Uterus (tissue), 2 donors: ENCODE measurements at regions not wholly inside any gene's neighbourhood (a gene's known extent, or its start where the extent isn't known, plus 50 kb on each side); places are given as distances from the start of the nearest gene placed in this dataset.

Source experiments
- POLR2A ChIP-seq, 2 donors: fragments of 450-650 bp; IDR thresholded peaks; one replicate each; pipeline ENCODE4 v1.6.1; 2016; ENCODE audit warnings: antibody characterized with exemption in 2 of 2, mild to moderate bottlenecking in 1 of 2, moderate library complexity in 1 of 2
- TF ChIP-seq, protein P1 (sequence below), 4 experiments: fragments of 200-600 bp in 2 of 4; fragments of 450-650 bp in 2 of 4; sonication (generic) in 2 of 4; IDR thresholded peaks; one replicate each; pipeline ENCODE4 v1.5.1; 2016 to 2019; ENCODE audit warnings: antibody characterized with exemption in 4 of 4, mild to moderate bottlenecking in 2 of 4, moderate library complexity in 1 of 4

DNA sequence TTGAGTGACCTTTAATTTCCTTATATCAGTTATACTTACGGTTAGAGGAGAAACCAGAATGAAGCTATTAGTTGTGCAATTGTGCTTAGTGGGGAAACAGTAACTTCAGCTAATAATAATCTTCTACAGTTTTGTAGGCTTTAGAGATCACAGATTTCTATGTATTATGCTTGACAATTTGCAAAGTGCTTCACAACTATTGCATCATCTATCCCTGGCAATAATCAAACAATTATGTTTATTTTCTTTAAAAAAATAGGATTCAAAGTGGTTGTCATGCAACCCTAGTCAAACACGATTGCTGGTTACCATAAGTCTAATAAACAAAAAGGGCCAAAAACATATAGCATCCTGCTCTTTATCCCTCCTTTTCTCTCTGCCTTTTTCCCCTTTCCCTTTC is 530.3 kb downstream of the NXPH1 start:
- TF ChIP-seq, protein P1, sequence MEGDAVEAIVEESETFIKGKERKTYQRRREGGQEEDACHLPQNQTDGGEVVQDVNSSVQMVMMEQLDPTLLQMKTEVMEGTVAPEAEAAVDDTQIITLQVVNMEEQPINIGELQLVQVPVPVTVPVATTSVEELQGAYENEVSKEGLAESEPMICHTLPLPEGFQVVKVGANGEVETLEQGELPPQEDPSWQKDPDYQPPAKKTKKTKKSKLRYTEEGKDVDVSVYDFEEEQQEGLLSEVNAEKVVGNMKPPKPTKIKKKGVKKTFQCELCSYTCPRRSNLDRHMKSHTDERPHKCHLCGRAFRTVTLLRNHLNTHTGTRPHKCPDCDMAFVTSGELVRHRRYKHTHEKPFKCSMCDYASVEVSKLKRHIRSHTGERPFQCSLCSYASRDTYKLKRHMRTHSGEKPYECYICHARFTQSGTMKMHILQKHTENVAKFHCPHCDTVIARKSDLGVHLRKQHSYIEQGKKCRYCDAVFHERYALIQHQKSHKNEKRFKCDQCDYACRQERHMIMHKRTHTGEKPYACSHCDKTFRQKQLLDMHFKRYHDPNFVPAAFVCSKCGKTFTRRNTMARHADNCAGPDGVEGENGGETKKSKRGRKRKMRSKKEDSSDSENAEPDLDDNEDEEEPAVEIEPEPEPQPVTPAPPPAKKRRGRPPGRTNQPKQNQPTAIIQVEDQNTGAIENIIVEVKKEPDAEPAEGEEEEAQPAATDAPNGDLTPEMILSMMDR (IDR thresholded peaks at IDR 0.05), result no peak
- TF ChIP-seq POLR2A (IDR thresholded peaks at IDR 0.05), result no peak
